HEK293 (cell line): ENCODE measurements at regions not wholly inside any gene's neighbourhood (a gene's known extent, or its start where the extent isn't known, plus 50 kb on each side); places are given as distances from the start of the nearest gene placed in this dataset.

Experiments
- CTCF ChIP-seq: fragments of 450-650 bp; formaldehyde crosslinking; IDR thresholded peaks from 2 replicates; pipeline ENCODE4 v1.5.1; 2016; ENCODE audit warnings: missing biosample characterization, missing genetic modification characterization
- ZBTB21 ChIP-seq: fragments of 450-650 bp; formaldehyde crosslinking; IDR thresholded peaks from 2 replicates; pipeline ENCODE4 v1.5.1; 2017; ENCODE audit warnings: missing biosample characterization, missing genetic modification characterization
- ZNF274 ChIP-seq, 2 experiments: fragments of 200-500 bp in 1 of 2; fragments of 450-650 bp in 1 of 2; sonication (Bioruptor generic) in 1 of 2; formaldehyde crosslinking in 1 of 2; IDR thresholded peaks; 2 replicates each; pipeline versions ENCODE4 v1.5.1 to v1.6.1; 2014 to 2016; ENCODE audit warnings: borderline replicate concordance in 1 of 2, inconsistent platforms in 1 of 2, low read length in 1 of 2, missing biosample characterization in 1 of 2, missing genetic modification characterization in 1 of 2
- ZNF580 ChIP-seq: fragments of 450-650 bp; formaldehyde crosslinking; IDR thresholded peaks from 2 replicates; pipeline ENCODE4 v1.5.1; 2016; ENCODE audit warnings: missing biosample characterization, missing genetic modification characterization

GRCh38 chr4:15260758-15261157, 167.1 kb upstream of the C1QTNF7 start:
- TF ChIP-seq CTCF = no peak
- TF ChIP-seq ZNF274 (IDR thresholded peaks at IDR 0.05; ENCODE audit: low read length) = no peak
- no peak for TF ChIP-seq ZNF274 (tag by site-specific recombination; IDR thresholded peaks at IDR 0.05; ENCODE audit: borderline replicate concordance)
- TF ChIP-seq ZNF580 (tag by site-specific recombination) = no peak
- no peak for TF ChIP-seq ZBTB21 (tag by site-specific recombination)
